GM21526 (cell line): ENCODE measurements at regions not wholly inside any gene's neighbourhood (a gene's known extent, or its start where the extent isn't known, plus 50 kb on each side); places are given as distances from the start of the nearest gene placed in this dataset.

Experiments used
- ATAC-seq: cut with Tn5 transposase; IDR thresholded peaks from one replicate; pipeline ENCODE4 v1.9.1; 2021; ENCODE audit warnings: moderate library complexity; ENCODE audit not compliant: unreplicated experiment, low FRiP score

GRCh38 chr2:58545300-58546280, 304.5 kb upstream of the FANCL start:
- ATAC-seq = no peak

GRCh38 chr2:58543442-58543841, 302.3 kb upstream of the FANCL start:
- no peak for ATAC-seq

DNA sequence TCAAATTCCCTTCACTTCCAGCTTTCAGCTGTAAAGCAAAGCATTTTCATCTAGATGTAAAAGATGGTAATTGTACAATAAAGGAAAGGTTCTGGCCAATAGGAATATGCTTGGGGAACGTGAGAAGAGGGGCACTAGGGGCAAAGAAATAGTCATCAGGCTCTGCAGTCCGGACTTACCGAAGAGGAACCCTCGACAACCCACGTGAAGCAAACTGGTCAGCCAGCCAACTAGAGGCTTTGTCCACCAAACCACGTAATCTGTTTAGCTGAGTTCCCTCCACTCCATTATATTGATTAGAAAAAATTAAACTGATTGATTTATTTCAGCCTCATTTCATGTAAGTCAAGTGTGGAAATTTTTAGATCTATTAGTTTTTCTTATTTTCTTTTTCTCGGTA, 300.4 kb upstream of the FANCL start:
- no peak for ATAC-seq

GRCh38 chr2:58540681-58541080, 299.6 kb upstream of the FANCL start:
- no peak for ATAC-seq

DNA sequence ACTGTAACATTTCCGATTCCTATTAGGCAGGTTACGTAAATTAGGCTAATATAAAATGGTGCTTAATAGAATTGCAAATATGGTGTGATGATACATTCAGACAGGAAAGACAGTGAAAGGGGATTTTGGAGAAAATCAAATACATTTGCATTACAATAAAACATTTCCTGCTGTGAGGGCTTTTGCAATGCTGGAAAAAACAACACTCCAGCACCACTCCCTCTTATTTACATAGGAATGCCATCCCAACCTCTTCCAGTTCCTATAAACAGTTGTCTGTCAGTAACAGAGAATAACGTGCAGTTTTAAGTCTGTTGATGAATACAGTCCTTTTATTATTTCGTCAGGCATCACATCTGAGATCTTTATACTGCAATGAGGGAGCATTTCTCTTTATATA, 298.8 kb upstream of the FANCL start:
- no peak for ATAC-seq

GRCh38 chr2:58535990-58536389, 294.9 kb upstream of the FANCL start:
- ATAC-seq = no peak

DNA sequence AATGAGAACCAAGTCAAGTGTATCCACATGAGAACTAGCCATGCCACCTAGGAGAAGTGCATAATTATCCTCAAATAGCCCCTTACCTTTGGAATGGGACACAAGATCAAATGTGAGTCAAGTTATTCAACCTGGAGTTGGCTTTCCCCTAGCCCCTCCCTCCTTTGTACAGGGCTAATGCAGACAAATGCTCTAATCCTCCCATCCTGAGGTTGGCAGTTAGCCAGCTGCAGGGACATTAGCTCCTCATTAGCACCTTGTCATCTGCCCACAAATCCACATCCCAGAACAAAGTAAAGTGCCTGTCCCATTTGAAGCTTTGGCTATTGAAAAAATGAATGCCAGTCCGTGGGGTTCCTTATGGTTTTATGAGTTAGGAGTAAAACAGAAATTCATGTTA, 294.1 kb upstream of the FANCL start:
- ATAC-seq = no peak

- no peak for ATAC-seq
Measured at GRCh38 chr2:58533376-58533775, 292.3 kb upstream of the FANCL start.

DNA sequence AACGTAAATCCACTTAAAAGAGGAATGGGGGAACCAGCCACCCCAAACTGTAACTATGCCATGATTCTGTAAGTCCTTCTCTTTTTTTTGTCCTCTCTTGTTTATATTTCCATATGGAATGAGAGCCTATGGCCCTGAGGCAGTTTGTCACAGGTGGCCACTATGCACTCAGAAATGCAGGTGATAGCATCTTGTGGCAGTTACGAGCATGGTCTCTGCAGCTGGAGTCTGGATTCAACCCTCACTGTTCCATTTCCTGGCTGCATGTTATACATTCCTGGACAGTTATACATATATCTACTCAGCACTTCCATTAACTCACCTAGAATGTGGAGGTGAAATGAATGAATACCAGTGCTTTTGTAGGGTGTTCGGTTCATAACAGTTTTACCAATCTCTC, 291.5 kb upstream of the FANCL start:
- ATAC-seq = no peak

DNA sequence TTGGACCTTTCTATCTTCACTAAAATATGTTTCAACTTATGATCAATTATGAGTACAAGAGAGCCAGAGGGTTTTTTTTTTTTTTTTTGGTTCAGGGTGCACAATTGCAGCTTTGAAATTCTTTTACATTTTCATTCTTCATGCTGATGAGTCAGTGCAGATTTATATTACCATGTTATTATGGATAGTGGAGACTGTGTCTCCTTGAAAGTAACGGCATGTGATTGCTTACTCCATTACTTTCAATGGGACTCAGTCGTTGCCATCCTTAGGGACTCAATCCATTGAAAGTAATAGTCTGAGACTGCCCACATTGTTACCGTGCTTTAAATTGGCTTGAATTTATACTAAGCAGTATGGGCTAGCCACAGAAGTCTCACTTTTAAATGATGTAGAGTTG, 286.5 kb upstream of the FANCL start:
- no peak for ATAC-seq

DNA sequence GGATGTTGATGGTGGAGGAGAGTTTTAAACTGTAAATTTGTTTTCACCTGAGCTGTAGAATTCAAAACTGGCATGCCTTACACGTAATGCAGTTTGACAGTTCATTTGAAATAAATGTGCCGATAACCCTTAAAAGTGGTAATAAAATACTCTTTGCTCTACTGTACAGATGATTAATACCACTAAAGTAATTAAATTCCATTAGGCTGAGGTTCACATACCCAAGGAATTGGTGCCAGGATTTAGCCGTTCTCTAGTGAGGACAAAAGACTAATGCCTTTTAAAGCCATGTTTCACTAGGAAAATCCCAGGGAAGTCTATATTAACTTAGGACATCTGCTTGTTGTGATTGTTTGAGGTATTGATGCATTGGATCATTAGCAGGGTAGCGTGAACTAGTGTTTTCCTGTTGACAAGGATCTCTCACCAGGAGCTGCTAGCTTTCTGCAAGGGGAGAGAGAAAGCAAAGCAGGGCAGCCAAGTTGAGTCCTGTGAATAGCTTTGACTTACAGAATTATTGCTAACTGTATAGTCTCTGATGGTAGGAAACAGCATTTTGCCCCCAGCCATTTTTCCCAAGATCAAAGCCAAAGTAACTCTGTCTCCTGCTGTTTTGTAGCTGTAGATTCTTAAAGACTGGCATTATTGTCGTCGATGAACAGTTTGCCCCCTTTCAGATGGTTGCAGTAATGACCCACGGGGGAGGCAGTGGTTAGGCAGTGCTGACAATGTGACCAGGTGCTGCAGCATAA, 280.9 kb upstream of the FANCL start:
- ATAC-seq = no peak

DNA sequence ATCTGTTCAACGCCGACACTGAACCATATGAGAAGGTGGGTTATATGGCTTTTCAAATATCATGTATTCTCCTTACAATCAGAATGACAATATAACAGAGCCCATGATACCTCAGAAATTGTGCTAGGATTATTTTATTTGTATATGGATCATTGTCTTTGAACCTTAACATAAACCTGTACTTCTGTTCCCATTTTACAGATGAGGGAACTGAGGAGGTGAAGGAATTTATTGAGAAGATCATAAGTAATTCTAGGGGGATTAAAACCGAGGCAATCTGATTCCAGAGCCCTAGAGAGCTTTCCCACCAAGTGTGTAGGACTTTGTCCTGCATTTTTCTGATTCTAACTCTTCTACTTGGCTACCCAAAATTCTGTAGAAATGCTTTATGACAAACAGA, 279.8 kb upstream of the FANCL start:
- ATAC-seq = no peak

GRCh38 chr2:58517881-58518280, 276.8 kb upstream of the FANCL start:
- ATAC-seq = no peak

- no peak for ATAC-seq
Measured at GRCh38 chr2:58516695-58517094, 275.6 kb upstream of the FANCL start.

GRCh38 chr2:58515827-58516573, 274.9 kb upstream of the FANCL start:
- no peak for ATAC-seq

- peak; percentile 94 for ATAC-seq
Measured at GRCh38 chr2:58514252-58514651, 273.1 kb upstream of the FANCL start.

DNA sequence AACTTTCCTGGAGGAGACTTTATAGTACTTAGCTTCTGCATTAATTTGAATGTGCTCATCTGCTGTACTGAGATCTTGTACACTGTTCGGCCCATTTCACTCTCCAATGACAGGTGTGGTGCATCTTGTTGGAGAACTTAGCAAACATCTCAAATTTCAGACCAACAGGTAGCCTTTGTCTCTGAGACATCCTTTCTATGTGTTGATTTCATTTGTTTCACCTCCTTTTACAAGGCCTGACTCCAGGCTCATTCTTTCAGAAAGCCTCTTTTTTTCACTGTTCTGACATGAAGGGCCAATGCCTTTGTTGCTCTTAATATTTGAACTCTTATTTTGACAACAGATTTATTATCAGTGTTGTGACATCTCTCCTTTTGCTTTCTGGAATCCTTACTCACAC, 271.8 kb upstream of the FANCL start:
- no peak for ATAC-seq

DNA sequence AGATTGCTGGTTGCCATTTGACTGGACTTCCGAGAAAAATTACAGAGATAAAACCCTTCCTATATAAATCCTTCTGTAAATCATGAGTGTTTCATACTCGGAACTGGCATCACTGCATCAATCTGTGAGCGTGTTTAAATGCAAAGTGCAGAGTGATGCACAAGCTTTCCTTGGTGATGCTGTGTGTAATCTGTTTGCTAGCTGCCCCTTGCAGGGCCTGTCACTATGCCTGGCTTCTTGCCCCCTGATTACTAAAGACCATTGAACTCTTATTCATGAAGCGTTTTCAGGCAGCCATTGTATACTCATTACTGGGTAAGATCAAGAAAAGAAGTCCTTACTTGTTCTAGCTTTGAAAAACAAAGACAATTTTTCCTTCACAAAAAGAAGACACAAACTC, 266.9 kb upstream of the FANCL start:
- ATAC-seq = no peak

DNA sequence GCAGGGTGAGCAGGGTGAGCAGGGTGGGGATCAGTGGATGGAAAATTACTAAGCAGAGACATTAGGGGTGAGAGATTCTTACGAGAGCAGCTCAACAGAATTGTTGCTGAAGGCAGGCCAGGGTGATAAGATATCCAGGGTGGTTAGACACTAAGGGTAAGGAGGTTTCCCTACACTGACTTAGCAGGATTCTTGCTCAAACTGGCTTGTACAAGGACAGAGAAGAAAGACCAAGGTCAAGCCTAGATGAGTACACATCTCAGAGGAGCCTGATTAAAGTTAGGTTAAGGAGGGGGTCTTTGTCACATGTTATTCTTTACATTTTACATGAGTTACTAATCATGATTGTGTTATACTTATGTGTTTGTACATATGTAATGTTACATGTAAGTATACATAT, 262.8 kb upstream of the FANCL start:
- ATAC-seq = no peak

GRCh38 chr2:58502931-58503330, 261.8 kb upstream of the FANCL start:
- ATAC-seq = no peak
